GM10266 (cell line): ENCODE measurements at regions not wholly inside any gene's neighbourhood (a gene's known extent, or its start where the extent isn't known, plus 50 kb on each side); places are given as distances from the start of the nearest gene placed in this dataset.
"Not testable (repeated sequence)": the region's sequence is repeated elsewhere in the genome, so short reads cannot be mapped to it uniquely, and the experiment has no call there.

ENCODE experiments used
- DNase-seq: peaks from one replicate; pipeline ENCODE4 v3.0.0; 2012; ENCODE audit errors: extremely low spot score
- TF ChIP-seq, protein P1 (sequence below): IDR thresholded peaks from 2 replicates; pipeline ENCODE4 v1.5.1; 2012; ENCODE audit warnings: mild to moderate bottlenecking, low read depth; ENCODE audit not compliant: control insufficient read depth, insufficient read depth; ENCODE audit errors: missing control alignments

DNA sequence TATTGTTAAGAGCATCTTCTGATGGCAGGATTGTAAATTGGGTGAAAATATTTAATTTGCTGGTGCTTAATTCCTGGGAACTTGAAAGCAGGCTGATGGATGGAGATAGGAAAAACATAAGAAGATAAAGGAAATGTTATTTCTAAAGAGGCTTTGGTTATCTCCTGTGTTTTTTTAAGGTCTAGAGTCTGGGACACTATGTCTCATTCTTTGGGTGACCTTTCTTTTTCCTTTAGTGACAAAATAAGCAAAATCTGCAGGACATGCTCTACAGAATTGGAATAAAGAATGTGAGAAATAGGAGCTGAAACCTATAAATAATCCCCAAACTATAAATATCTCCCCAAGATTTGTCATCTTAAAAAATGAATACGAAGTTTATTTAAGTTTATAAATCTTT lies 241.7 kb downstream of the DSC3 start:
- TF ChIP-seq, protein P1, sequence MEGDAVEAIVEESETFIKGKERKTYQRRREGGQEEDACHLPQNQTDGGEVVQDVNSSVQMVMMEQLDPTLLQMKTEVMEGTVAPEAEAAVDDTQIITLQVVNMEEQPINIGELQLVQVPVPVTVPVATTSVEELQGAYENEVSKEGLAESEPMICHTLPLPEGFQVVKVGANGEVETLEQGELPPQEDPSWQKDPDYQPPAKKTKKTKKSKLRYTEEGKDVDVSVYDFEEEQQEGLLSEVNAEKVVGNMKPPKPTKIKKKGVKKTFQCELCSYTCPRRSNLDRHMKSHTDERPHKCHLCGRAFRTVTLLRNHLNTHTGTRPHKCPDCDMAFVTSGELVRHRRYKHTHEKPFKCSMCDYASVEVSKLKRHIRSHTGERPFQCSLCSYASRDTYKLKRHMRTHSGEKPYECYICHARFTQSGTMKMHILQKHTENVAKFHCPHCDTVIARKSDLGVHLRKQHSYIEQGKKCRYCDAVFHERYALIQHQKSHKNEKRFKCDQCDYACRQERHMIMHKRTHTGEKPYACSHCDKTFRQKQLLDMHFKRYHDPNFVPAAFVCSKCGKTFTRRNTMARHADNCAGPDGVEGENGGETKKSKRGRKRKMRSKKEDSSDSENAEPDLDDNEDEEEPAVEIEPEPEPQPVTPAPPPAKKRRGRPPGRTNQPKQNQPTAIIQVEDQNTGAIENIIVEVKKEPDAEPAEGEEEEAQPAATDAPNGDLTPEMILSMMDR, result no peak
- no peak for DNase-seq

DNA sequence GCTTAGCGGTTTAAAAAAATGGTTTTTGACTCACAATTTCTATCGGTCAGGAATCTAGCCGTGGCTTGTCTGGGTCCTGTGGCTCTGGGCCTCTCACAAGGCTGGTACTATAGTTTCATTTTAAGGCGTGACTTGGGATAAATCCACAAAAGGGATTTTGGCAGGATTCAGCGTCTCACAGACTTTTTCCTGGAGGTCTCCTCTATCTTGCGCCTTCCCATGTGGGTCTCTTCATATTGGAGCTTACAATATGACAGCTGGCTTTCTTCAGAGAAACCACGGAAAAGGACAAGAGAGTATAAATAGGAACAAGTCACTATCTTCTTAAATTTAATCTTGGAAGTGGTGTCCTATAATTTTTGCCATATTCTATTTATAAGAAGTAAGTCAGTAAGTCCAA lies 250.5 kb downstream of the DSC3 start:
- TF ChIP-seq, protein P1, result no peak
- no peak for DNase-seq

DNA sequence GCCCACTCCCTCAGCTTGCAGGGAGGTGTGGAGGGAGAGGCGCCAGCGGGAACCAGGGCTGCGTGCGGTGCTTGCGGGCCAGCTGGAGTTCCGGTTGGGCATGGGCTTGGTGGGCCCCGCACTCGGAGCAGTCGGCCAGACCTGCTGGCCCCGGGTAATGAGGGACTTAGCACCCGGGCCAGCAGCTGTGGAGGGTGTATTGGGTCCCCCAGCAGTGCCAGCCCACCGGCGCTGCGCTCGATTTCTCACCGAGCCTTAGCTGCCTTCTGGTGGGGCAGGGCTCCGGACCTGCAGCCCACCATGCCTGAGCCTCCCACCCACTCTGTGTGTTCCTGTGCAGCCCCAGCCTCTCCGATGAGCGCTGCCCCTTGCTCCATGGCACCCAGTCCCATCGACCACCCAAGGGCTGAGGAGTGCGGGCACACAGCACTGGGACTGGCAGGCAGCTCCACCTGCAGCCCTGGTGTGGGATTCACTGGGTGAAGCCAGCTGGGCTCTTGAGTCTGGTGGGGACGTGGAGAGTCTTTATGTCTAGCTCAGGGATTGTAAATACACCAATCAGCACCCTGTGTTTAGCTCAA lies 254.0 kb downstream of the DSC3 start:
- not testable (repeated sequence) for DNase-seq

DNA sequence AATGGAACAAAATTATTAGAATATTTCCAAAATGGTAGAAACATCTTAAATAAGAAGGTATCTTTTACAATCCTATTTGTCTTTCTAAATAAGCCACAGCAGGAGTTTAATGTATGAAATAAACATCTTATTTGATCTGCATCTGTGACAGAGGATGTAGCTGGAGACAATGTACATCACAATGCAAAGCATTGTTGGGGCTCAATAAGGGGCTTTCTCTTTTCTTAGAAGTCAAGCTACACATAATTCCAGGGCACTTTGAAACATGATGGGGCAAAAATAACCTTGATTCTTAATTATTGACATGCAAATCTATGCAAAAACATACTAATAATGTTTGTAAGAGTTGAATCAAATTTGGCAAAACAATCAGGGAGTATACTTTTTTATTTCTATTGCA lies 255.1 kb downstream of the DSC3 start:
- no peak for DNase-seq
- TF ChIP-seq, protein P1, result no peak

DNA sequence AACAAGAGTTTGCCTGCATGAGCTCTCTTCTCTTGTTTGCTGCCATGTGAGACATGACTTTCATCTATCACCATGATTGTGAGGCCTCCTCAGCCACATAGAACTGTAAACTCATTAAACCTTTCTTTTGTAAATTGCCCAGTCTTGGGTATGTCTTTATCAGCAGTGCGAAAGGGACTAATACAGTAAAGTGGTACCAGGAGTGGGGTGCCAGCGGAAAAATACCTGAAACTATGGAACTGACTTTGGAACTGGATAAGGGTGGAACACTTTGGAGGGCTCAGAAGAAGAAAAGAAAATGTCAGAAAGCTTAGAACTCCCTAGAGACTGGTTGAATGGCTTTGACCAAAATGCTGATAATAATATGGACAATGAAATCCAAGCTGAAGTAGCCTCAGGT lies 260.9 kb downstream of the DSC3 start:
- TF ChIP-seq, protein P1, result no peak
- DNase-seq, result no peak

DNA sequence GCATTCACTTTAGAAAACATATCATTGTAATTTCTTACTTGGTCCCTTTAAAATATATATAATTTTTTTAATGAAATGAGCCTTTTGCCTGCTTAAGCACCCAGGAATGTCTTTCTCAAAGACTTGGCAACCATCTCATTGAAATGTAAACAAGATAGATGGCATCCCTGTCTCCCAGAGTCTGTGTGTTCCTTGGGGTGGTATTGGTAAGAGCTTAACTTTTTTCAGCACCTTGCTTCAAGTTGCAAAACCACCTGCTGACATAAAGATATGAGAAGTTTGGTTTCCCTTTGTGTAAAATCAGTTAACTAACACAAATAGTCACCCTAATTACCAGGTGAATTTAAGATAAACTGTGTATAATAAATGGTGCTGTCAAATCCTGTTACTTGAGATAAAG lies 266.9 kb downstream of the DSC3 start:
- TF ChIP-seq, protein P1, result no peak
- DNase-seq, result no peak

DNA sequence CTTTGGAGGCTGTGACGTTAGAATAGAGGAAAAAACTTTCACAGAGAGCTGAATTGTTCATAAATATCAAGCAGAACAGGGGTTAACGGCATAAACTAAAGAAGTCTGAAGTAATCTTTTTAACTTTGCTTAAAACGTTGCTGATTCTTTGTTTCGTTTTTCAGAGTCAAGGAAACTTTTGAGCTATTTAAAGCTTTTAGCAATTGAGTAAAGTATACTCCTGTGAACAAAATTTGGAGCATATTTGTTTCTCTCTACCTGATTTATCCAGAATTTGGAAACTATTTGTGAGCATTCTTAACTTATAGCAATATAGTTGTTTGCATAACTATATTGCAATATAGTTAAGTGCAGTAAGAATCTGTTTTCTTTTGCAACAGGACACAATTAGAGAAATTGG lies 270.4 kb downstream of the DSC3 start:
- not testable (repeated sequence) for DNase-seq

DNA sequence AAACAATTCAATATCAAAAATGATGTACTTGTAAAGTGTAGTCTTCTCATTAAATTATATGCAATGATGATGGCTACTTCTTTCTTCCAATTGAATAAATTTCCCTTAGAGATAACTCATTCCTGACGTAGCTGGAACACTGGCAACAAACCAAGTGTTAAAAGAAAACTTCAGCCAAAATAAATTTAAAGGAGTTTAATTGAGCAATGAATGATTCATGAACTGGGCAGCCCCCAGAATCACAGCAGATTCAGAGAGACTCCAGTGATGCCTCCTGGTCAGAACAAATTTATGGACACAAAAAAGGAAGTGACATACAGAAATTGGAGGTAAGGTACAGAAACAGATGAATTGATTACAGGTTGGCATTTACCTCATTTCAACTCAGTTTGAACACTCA lies 276.5 kb downstream of the DSC3 start:
- DNase-seq, result no peak
- TF ChIP-seq, protein P1, result no peak
